ENCODE measurements at regions not wholly inside any gene's neighbourhood (a gene's known extent, or its start where the extent isn't known, plus 50 kb on each side); places are given as distances from the start of the nearest gene placed in this dataset.

DNA sequence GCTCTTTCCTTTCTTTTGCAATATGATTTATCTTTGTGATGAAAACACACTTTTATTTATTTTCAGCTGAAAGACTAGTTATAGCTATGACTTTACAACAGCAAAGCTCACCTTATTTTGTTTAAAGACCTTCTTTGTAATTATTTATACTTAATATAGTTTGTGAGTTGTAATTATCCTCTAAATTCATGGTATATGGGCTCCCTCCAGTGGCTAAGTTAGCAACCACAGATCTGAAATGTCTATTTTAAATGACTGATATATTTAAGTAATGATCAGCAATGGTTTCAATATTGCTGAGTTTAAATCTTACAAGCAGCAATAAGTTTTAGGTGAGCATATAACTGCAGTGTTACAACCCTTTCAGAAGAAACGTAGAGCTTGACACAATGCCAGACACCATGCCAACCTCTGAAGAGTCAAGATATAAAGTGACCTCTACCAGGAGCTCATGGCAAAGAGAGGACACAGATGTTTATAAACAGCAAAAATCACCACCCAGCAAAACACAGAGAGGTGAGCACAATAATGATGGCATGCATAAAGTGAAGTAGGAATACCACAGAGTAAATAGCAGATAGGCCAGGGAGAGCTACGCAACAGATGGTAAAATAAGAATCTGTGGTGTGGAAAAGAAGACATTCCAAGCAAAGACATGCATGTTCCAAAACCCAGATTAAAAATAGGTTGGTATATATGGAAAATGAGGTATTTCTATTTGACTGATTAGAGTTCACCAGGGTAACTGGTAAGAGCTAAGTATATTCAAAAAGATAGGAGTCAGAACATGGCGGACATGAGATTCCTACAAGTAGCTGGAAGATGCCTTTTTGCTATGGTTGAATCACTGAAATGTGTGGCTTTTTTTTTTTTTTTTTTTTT is 143.7 kb upstream of the ZNF385D start:
- no peak overlapping the region for H2BK12ac ChIP-seq (ENCODE audit: low read depth, low read length)
- TF ChIP-seq POLR2A (IDR thresholded peaks at IDR 0.05; ENCODE audit: control extremely low read depth in 1 of 2, low read depth in 2 of 2, low read length in 2 of 2) (no peak), GTF2F1 (IDR thresholded peaks at IDR 0.05; ENCODE audit: borderline replicate concordance, low read depth, low read length) (no peak), ZNF274 (IDR thresholded peaks at IDR 0.05; ENCODE audit: borderline replicate concordance, extremely low read depth, low read length) (no peak), RAD21 (IDR thresholded peaks at IDR 0.05 in 1 of 2, conservative IDR thresholded peaks at IDR 0.05 in 1 of 2; ENCODE audit: low read depth in 2 of 2, low read length in 2 of 2) (peak; percentile 60 to 78)
- TF ChIP-seq, protein P1, sequence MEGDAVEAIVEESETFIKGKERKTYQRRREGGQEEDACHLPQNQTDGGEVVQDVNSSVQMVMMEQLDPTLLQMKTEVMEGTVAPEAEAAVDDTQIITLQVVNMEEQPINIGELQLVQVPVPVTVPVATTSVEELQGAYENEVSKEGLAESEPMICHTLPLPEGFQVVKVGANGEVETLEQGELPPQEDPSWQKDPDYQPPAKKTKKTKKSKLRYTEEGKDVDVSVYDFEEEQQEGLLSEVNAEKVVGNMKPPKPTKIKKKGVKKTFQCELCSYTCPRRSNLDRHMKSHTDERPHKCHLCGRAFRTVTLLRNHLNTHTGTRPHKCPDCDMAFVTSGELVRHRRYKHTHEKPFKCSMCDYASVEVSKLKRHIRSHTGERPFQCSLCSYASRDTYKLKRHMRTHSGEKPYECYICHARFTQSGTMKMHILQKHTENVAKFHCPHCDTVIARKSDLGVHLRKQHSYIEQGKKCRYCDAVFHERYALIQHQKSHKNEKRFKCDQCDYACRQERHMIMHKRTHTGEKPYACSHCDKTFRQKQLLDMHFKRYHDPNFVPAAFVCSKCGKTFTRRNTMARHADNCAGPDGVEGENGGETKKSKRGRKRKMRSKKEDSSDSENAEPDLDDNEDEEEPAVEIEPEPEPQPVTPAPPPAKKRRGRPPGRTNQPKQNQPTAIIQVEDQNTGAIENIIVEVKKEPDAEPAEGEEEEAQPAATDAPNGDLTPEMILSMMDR (IDR thresholded peaks at IDR 0.05; ENCODE audit: control extremely low read depth in 1 of 3, insufficient read depth in 1 of 3, low read depth in 1 of 3, low read length in 3 of 3): peak in 2 of 3 experiments; percentile 18 to 40; a peak in 2 of 4 replicates
- H3K9ac ChIP-seq (replicated peaks in 1 of 4; ENCODE audit: extremely low read depth in 1 of 4, low read depth in 3 of 4, low read length in 3 of 4): no peak overlapping the region
- H4K8ac ChIP-seq (ENCODE audit: extremely low read depth, insufficient read depth, low read length): no peak overlapping the region
- H3K36me3 ChIP-seq (ENCODE audit: control insufficient read depth in 2 of 4, insufficient read depth in 4 of 4, low read length in 3 of 4): no peaks in the 10 kb centered on the region
- ChIA-PET POLR2A (ENCODE audit: partially characterized antibody) (no interaction called here), CTCF (ENCODE audit: partially characterized antibody) (interaction anchor here (0.6 to 3.9 kb wide), 36 partner anchors 11 to 1383 kb away, joined by 3 to 36 read pairs (median 4); partner anchors contain the start of gene ZNF385D)
- H2AK5ac ChIP-seq (ENCODE audit: low read depth, low read length): no peak overlapping the region
- no peak overlapping the region for H3K18ac ChIP-seq (ENCODE audit: extremely low read depth, low read length)
- 71% methylated on average over 3 of the region's 3 CpGs; no CpG with 5 or more reads in 1 of the 2 experiments for WGBS, 2 experiments (ENCODE audit: extremely low coverage in 1 of 2, insufficient coverage in 1 of 2, insufficient read length in 1 of 2, insufficient replicate concordance in 2 of 2, low coverage in 1 of 2, low lambda C conversion rate in 2 of 2, missing lambda C conversion rate in 1 of 2)
- H2BK15ac ChIP-seq (ENCODE audit: low read length): no peak overlapping the region
- H3K23me2 ChIP-seq (ENCODE audit: low read depth, low read length): no peaks in the 10 kb centered on the region
- FAIRE-seq (no peak), DNase-seq (ENCODE audit: low read depth in 1 of 2, low spot score in 2 of 2) (no peak)
- H4K20me1 ChIP-seq (replicated peaks in 1 of 2; ENCODE audit: control insufficient read depth in 1 of 2, insufficient read depth in 2 of 2, low read length in 2 of 2): no peaks in the 10 kb centered on the region
- H2BK120ac ChIP-seq (replicated peaks; ENCODE audit: low read depth, low read length): peak overlapping the region; percentile 58
- no peak overlapping the region for H3K4me3 ChIP-seq (ENCODE audit: extremely low read depth in 1 of 4, insufficient read depth in 2 of 4, low read depth in 3 of 4, low read length in 4 of 4)
- no peak overlapping the region for H3K27ac ChIP-seq (ENCODE audit: low read depth, low read length)
- H3K79me2 ChIP-seq (ENCODE audit: control insufficient read depth in 1 of 2, insufficient read depth in 2 of 2, low read length in 2 of 2): no peaks in the 10 kb centered on the region
- H4K5ac ChIP-seq (ENCODE audit: insufficient read length, low read depth, low read length): no peak overlapping the region
- no peak overlapping the region for H2AFZ ChIP-seq (ENCODE audit: low read length)
- H3K9me3 ChIP-seq (ENCODE audit: insufficient read depth in 2 of 2, low read depth in 1 of 2, low read length in 1 of 2): no peaks in the 10 kb centered on the region
- no peak overlapping the region for H3K23ac ChIP-seq (ENCODE audit: insufficient read length)
- H2BK20ac ChIP-seq (ENCODE audit: low read length): no peak overlapping the region
- no peaks in the 10 kb centered on the region for H3K79me1 ChIP-seq (ENCODE audit: low read depth, low read length)
- H3K4me2 ChIP-seq (ENCODE audit: insufficient read depth in 1 of 2, low read depth in 2 of 2, low read length in 2 of 2): no peak overlapping the region
- H2BK5ac ChIP-seq (ENCODE audit: low read depth, low read length): no peak overlapping the region
- no peak overlapping the region for H3K56ac ChIP-seq (replicated peaks; ENCODE audit: insufficient read length, low read depth, low read length)
- H3K4ac ChIP-seq (replicated peaks; ENCODE audit: insufficient read length, low read depth, low read length): no peak overlapping the region
- H3K27me3 ChIP-seq (replicated peaks in 1 of 4; ENCODE audit: control insufficient read depth in 3 of 4, extremely low read depth in 1 of 4, insufficient read depth in 3 of 4, low read length in 3 of 4): no peaks in the 10 kb centered on the region
- no peak overlapping the region for H4K91ac ChIP-seq (replicated peaks; ENCODE audit: insufficient read length, low read length)
- no peak overlapping the region for H3K14ac ChIP-seq (ENCODE audit: insufficient read length)
- H3K4me1 ChIP-seq (replicated peaks in 1 of 4; ENCODE audit: control insufficient read depth in 3 of 4, insufficient read depth in 4 of 4, low read length in 3 of 4): no peaks in the 10 kb centered on the region; a peak in 1 of 7 replicates

All from H1 (cell line).